ENCODE measurements at regions not wholly inside any gene's neighbourhood (a gene's known extent, or its start where the extent isn't known, plus 50 kb on each side); places are given as distances from the start of the nearest gene placed in this dataset.

GRCh38 chr1:191913260-191913977 is 244.8 kb upstream of the RGS18 start:
- no peak for DNase-seq

- no peak for DNase-seq
Measured at GRCh38 chr1:191929383-191929782, 228.9 kb upstream of the RGS18 start.

- DNase-seq, result no peak
Measured at GRCh38 chr1:191943684-191944083, 214.6 kb upstream of the RGS18 start.

GRCh38 chr1:191953526-191953925 is 204.7 kb upstream of the RGS18 start:
- peak; percentile 86 for DNase-seq

GRCh38 chr1:191959856-191960255 is 198.4 kb upstream of the RGS18 start:
- DNase-seq, result no peak

- peak; percentile 60 for DNase-seq
Measured at GRCh38 chr1:191963286-191963685, 195.0 kb upstream of the RGS18 start.

- no peak for DNase-seq
Measured at GRCh38 chr1:191963781-191964455, 194.3 kb upstream of the RGS18 start.

- no peak for DNase-seq
Measured at GRCh38 chr1:191969290-191969689, 189.0 kb upstream of the RGS18 start.

GRCh38 chr1:191970116-191970515 is 188.1 kb upstream of the RGS18 start:
- DNase-seq, result no peak

- no peak for DNase-seq
Measured at GRCh38 chr1:191971447-191971846, 186.8 kb upstream of the RGS18 start.

- no peak for DNase-seq
Measured at GRCh38 chr1:191974004-191974403, 184.3 kb upstream of the RGS18 start.

GRCh38 chr1:191977874-191978506 is 180.3 kb upstream of the RGS18 start:
- peak; percentile 30 for DNase-seq

- DNase-seq, result no peak
Measured at GRCh38 chr1:191984856-191985255, 173.4 kb upstream of the RGS18 start.

GRCh38 chr1:191992118-191992517 is 166.1 kb upstream of the RGS18 start:
- no peak for DNase-seq

GRCh38 chr1:191993549-191993948 is 164.7 kb upstream of the RGS18 start:
- peak; percentile 15 for DNase-seq

- no peak for DNase-seq
Measured at GRCh38 chr1:192002063-192002462, 156.2 kb upstream of the RGS18 start.

GRCh38 chr1:192003295-192004077 is 154.8 kb upstream of the RGS18 start:
- no peak for DNase-seq

- no peak for DNase-seq
Measured at GRCh38 chr1:192005976-192006375, 152.3 kb upstream of the RGS18 start.

GRCh38 chr1:192008281-192008825 is 149.9 kb upstream of the RGS18 start:
- no peak for DNase-seq

- DNase-seq, result no peak
Measured at GRCh38 chr1:192010406-192010805, 147.9 kb upstream of the RGS18 start.

- DNase-seq, result no peak
Measured at GRCh38 chr1:192011525-192011924, 146.7 kb upstream of the RGS18 start.

- DNase-seq, result no peak
Measured at GRCh38 chr1:192022827-192023226, 135.4 kb upstream of the RGS18 start.

GRCh38 chr1:192024881-192025280 is 133.4 kb upstream of the RGS18 start:
- DNase-seq, result no peak

Measured in inflammatory macrophage treated with lipopolysaccharide for 4 hours (primary cell).